ENCODE measurements at regions not wholly inside any gene's neighbourhood (a gene's known extent, or its start where the extent isn't known, plus 50 kb on each side); places are given as distances from the start of the nearest gene placed in this dataset.
"Not testable (repeated sequence)": the region's sequence is repeated elsewhere in the genome, so short reads cannot be mapped to it uniquely, and the experiment has no call there.

DNA sequence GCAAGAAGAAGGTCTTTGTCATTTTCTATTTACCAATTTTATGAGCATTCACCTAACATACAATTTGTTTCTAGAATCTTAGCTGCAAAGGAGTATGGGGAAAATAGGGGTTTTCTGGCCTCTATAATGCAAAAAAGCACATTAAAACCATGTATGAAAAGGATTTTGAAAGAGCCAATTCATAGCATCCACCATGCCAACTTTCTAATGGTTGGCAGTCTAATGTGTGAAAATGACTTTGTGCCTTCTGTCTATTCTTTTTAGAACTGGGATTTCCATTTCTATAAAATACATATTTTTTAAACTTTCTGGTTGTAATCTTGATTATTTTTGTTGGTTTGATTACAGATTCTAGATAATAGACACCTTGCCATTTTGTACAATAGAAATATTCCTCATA lies 333.7 kb upstream of the CNTN6 start:
- Mint-ChIP-seq H3K36me3 (ENCODE audit: low read depth) (peaks cover 26% of the 10 kb centered on the region; the same call in 2 of the 3 replicates), H3K4me1 (no peaks in the 10 kb centered on the region), H3K4me3 (no peak overlapping the region), H3K27ac (no peak overlapping the region), H3K27me3 (ENCODE audit: insufficient read depth, low read depth, poor library complexity) (peaks cover 4% of the 10 kb centered on the region), H3K9me3 (peaks cover 80% of the 10 kb centered on the region)
- peaks cover 10% of the 10 kb centered on the region; the same call in 1 of the 2 replicates for H3K9me2 ChIP-seq (ENCODE audit: insufficient read depth)
- H2AFZ ChIP-seq = no peak overlapping the region
- no peak overlapping the region for H3K27ac ChIP-seq (ENCODE audit: low read depth)
- H3K27me3 ChIP-seq (ENCODE audit: insufficient read depth) = no peaks in the 10 kb centered on the region
- no peaks in the 10 kb centered on the region for H3F3A ChIP-seq (replicated peaks; ENCODE audit: low read depth)
- ATAC-seq (no peak), DNase-seq (ENCODE audit: low spot score) (no peak)
- no peaks in the 10 kb centered on the region for H4K20me1 ChIP-seq (replicated peaks; ENCODE audit: insufficient read depth)
- TF ChIP-seq EZH2 (IDR thresholded peaks at IDR 0.05; ENCODE audit: low read depth, unreplicated experiment) = no peak
- TF ChIP-seq ZNF114 (CRISPR knock-in tag; IDR thresholded peaks at IDR 0.05) = no peak
- no peak for TF ChIP-seq ZNF331 (CRISPR knock-in tag; IDR thresholded peaks at IDR 0.05; ENCODE audit: low read depth)
- TF ChIP-seq STAT1 (IDR thresholded peaks at IDR 0.05; ENCODE audit: unreplicated experiment) = no peak
- no peak for TF ChIP-seq NANOG (IDR thresholded peaks at IDR 0.05; ENCODE audit: borderline replicate concordance)
- TF ChIP-seq, protein P1, sequence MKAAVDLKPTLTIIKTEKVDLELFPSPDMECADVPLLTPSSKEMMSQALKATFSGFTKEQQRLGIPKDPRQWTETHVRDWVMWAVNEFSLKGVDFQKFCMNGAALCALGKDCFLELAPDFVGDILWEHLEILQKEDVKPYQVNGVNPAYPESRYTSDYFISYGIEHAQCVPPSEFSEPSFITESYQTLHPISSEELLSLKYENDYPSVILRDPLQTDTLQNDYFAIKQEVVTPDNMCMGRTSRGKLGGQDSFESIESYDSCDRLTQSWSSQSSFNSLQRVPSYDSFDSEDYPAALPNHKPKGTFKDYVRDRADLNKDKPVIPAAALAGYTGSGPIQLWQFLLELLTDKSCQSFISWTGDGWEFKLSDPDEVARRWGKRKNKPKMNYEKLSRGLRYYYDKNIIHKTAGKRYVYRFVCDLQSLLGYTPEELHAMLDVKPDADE (IDR thresholded peaks at IDR 0.05) = no peak
- TF ChIP-seq, protein P2, sequence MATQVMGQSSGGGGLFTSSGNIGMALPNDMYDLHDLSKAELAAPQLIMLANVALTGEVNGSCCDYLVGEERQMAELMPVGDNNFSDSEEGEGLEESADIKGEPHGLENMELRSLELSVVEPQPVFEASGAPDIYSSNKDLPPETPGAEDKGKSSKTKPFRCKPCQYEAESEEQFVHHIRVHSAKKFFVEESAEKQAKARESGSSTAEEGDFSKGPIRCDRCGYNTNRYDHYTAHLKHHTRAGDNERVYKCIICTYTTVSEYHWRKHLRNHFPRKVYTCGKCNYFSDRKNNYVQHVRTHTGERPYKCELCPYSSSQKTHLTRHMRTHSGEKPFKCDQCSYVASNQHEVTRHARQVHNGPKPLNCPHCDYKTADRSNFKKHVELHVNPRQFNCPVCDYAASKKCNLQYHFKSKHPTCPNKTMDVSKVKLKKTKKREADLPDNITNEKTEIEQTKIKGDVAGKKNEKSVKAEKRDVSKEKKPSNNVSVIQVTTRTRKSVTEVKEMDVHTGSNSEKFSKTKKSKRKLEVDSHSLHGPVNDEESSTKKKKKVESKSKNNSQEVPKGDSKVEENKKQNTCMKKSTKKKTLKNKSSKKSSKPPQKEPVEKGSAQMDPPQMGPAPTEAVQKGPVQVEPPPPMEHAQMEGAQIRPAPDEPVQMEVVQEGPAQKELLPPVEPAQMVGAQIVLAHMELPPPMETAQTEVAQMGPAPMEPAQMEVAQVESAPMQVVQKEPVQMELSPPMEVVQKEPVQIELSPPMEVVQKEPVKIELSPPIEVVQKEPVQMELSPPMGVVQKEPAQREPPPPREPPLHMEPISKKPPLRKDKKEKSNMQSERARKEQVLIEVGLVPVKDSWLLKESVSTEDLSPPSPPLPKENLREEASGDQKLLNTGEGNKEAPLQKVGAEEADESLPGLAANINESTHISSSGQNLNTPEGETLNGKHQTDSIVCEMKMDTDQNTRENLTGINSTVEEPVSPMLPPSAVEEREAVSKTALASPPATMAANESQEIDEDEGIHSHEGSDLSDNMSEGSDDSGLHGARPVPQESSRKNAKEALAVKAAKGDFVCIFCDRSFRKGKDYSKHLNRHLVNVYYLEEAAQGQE (IDR thresholded peaks at IDR 0.05; ENCODE audit: unreplicated experiment) = no peak
- no peaks in the 10 kb centered on the region for H3K36me3 ChIP-seq (ENCODE audit: insufficient read depth)
- no peak overlapping the region for H3K4me2 ChIP-seq
- no peaks in the 10 kb centered on the region for H3K4me1 ChIP-seq (ENCODE audit: insufficient read depth)
- no peaks in the 10 kb centered on the region for H3K79me2 ChIP-seq (replicated peaks; ENCODE audit: insufficient read depth)
- no peak overlapping the region for H3K4me3 ChIP-seq

DNA sequence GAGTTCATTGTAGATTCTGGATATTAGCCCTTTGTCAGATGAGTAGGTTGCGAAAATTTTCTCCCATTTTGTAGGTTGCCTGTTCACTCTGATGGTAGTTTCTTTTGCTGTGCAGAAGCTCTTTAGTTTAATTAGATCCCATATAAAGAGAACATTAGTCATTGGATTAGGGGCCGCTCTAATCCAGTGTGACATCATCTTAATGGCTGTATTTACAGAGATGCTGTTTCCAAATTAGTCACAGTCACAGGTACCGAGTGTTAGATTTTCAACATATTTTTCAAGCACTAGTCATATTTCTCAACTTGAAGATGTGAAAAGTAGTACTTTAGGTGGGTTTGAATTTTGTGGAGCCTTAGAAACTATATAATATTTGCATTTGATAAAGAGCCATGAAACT lies 319.4 kb upstream of the CNTN6 start:
- not testable (repeated sequence) for DNase-seq (ENCODE audit: low spot score); H3K36me3 ChIP-seq (ENCODE audit: insufficient read depth); H3K9me2 ChIP-seq (ENCODE audit: insufficient read depth); H3K4me1 Mint-ChIP-seq; H3K27me3 Mint-ChIP-seq (ENCODE audit: insufficient read depth, low read depth, poor library complexity); H3K27ac Mint-ChIP-seq; H4K20me1 ChIP-seq (replicated peaks; ENCODE audit: insufficient read depth); H3K4me3 ChIP-seq; H3K27ac ChIP-seq (ENCODE audit: low read depth); H3K27me3 ChIP-seq (ENCODE audit: insufficient read depth); H3K79me2 ChIP-seq (replicated peaks; ENCODE audit: insufficient read depth); ATAC-seq; H3F3A ChIP-seq (replicated peaks; ENCODE audit: low read depth); H3K4me2 ChIP-seq; H3K4me1 ChIP-seq (ENCODE audit: insufficient read depth); H2AFZ ChIP-seq; H3K4me3 Mint-ChIP-seq
- peaks cover 17% of the 10 kb centered on the region; the same call in 2 of the 3 replicates for H3K36me3 Mint-ChIP-seq (ENCODE audit: low read depth)
- H3K9me3 Mint-ChIP-seq = peaks cover 97% of the 10 kb centered on the region

All from GM23338 (cell line).